NCI-H146 treated with DMSO at 0.1 percent for 48 hours (cell line): ENCODE measurements at regions not wholly inside any gene's neighbourhood (a gene's known extent, or its start where the extent isn't known, plus 50 kb on each side); places are given as distances from the start of the nearest gene placed in this dataset.
A peak's percentile ranks its signal among the peaks of the same experiment; 100 is the strongest.
"Not testable (repeated sequence)": the region's sequence is repeated elsewhere in the genome, so short reads cannot be mapped to it uniquely, and the experiment has no call there.

Experiments
- DNase-seq: peaks from one replicate; lab custom pipeline; 2025; ENCODE audit not compliant: unreplicated experiment; lab: John Stamatoyannopoulos, UW

DNA sequence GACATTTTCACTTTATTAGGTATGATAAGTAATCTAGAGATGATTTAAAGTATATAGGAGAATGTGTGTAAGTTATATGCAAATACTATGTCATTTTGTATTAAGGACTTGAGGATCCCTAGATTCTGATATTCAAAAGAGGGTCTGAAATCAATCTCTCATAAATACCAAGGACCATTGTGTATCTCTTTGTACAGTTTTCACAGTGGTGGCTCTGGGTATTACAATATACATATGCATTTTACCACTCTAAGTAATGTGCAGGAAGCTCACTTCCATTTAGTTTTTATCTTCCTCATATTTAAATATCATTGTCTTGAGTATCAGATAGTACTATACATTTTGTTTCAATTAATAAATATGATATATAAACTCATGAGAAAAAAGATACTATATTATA lies 862.6 kb upstream of the PCDH20 start:
- no peak for DNase-seq

DNA sequence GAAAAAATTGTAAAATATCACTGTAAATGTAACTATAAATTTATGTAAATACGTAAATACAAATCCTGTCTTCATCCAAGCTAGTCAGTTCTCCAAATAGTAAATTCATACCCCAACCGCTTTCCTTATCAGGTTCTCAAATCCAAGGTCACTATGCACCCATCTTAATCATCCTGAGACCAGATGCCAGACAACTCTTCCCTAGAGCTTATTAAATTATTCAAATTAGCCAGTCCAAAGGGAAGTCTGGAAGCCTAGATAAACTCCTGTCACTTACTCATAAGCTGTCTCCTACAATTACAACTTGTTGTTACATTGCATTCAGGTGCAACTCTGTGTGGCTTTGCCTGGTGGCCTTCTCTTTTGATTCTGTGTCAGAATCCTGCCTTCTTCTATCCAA lies 836.1 kb upstream of the PCDH20 start:
- no peak for DNase-seq

DNA sequence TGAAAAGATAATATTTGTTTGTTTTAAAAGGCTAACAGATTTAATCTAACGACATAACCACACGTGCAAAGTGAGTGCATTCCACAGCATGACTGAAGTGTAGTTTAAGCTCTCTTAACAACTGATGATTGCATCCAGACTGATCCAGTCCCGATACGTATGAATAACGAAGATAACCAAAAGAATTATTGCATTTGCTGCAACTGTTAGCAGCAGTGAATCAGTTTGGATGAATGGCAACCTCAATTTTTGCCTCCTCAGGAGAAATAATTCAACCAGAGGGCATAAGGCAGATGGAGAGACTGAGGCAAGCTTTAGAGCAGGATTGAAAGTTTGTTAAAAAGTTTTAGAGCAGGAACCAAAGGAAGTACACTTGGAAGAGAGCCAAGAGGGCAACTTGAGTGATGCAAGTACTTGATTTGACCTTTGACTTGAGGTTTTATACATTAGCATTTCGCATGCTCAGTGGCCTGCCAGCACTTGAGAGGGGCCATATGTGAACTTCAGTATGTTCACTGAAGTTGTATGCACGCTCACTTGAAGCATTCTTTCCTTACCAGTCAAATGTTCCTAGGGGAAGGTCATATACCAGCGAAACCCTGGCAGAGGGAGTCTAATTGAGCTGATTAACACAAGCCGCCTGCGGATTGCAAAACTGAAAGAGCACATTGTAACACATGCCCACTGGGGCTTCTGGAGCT lies 835.0 kb upstream of the PCDH20 start:
- DNase-seq, result no peak

DNA sequence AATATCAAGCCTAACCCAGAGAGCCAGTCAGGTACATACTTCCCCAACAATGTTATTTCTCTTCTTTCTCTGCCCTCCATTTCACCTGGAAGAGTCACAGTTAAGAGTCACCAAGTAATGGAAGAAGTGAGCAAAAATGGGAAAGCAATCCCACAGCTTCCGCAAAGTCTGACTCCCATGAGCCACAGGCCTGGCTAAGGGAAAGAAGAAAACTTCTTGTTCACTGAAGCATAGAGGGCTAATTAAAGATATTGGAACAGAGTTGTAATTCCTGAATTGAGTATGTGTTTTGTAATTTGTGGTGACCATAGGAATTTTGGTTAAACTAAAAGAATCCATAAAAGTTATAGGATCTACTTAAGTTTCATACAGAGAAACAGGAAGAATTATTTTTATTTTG lies 830.9 kb upstream of the PCDH20 start:
- no peak for DNase-seq

DNA sequence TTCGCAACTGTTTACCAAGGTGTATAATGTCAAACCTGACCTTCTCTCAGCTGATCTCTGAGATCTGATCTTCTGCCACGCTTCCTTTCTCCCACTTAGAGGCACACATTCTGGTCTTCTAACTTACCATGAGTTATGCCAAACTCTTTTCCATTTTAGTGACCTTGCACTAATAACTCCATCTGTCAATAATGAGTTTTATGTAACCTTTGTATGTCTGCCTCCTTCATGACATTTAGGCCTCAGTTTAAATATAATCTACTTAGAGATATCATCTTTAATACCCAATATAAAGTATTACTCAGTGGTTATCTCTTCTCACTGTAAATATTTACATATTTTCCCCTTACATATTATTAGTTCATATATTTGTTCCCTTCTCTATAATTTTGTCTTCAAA lies 827.5 kb upstream of the PCDH20 start:
- peak; percentile 44 for DNase-seq

DNA sequence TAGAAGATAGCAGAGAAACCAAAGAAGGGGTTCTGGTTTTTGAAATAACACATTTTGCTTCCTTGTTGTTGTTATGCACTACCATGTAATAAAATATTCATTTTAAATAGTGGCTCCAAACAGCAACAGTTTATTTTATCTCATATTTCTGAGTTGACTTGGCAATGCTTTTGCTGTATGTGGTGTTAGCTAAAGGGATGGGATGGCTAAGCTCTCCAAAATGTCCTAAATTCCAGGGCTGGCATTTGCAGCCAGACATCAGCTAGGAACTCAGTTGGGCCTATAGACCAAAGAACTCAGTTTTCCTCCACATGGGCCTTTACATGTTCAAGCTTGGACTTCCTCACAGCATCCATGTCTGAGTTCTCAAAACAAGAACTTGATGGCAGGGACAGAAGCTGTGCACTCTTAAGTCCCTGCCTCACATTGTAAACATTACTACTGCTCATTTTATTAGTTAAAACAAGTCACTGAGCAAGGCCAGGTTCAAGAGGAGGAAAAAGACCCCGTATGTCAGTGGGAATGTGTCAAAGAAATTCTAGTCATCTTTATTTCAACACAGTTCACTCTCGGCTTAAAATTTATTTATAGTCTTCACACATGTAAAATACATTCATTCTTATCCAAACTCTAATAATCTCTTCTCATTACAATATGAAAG lies 819.3 kb upstream of the PCDH20 start:
- no peak for DNase-seq

DNA sequence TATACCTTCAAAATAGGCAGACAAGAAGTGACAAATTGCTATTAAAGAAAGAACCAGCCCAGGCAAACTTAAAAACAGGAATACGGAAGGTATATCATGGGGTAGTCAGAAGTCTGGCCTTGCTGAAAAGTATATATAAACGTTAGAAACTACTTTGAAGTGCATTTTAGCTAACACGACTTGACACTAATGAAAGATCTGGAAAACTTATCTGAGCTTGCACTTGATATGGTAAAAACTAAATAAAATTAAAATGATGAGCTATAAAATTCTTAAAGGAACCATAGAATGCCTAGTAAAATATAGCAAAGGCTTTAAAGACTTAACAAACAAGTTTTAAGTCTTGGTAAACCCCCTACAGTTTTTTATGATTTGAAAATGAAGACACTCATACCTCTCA lies 795.3 kb upstream of the PCDH20 start:
- DNase-seq, result no peak

DNA sequence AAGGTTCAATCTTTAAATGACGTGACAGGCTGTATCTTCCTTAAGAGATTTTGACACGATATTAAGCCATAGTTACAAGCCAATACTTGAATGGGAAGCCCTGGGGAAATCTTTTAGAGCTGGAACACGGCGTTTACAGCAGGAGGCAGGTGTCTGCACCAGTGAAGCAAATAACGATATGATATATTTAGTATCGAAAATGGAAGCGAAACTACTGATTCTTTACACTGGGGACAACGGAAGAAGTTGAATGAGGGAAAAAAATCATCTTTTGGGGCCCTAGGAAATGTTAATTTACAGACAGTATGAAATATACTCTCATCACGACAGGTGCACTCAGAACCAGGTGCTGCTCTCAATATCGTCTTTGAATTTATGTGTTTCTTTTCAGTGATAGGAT lies 793.9 kb upstream of the PCDH20 start:
- DNase-seq, result peak; percentile 76

DNA sequence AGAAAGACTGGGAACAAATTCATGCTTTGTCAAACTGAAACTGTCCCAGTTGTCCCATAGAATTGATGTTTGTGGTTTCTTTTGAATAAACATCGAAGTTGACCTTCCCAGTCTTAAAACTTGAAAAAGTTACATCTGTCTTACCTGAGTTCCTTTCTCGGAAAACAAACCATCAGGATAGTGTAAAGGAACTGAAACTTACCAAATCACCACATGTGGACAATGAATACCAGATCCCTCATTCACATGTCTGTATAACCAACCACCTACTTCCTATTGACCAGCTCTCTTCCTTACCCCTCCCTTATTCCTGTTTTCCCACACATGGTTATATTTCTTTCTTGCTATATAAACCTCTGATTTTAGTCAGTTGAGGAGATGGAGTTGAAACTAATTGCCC lies 791.7 kb upstream of the PCDH20 start:
- DNase-seq, result no peak

DNA sequence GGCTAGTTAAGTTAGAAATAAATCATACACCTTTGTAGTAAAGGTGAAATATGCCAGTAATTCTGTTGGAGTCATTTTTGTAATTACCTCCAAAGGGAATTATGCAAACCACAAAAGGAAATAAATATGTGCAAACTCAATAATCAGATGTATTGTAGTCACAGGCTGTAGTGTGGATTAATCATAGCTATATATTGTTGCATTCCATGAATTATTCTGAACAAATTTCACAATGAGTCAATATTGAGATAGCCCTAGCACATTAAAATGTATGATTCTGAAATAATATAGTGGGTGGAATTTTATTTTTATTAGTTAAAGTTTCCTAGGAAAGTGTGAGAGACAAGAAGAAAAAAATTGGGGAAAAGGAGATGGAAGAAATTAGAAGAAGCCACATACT lies 790.5 kb upstream of the PCDH20 start:
- DNase-seq, result no peak

DNA sequence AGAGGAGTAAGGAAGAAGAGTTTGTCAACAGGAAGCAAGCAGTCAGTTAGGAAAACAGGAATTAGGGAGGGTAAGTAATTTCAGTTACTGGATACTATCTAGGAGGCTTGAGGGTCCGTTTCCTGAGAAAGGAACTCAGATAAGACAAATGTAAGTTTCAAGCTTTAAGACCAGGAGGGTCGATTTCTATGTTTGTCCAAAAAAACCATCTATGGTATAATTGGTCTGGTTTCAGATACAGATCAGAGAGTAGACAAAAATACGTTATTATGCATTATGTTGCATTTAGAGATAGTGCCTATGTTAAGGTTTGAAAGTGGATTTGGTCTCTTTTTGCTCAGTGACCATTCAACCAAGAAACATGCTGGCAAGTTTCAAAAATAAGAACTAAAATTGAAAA lies 789.6 kb upstream of the PCDH20 start:
- no peak for DNase-seq

DNA sequence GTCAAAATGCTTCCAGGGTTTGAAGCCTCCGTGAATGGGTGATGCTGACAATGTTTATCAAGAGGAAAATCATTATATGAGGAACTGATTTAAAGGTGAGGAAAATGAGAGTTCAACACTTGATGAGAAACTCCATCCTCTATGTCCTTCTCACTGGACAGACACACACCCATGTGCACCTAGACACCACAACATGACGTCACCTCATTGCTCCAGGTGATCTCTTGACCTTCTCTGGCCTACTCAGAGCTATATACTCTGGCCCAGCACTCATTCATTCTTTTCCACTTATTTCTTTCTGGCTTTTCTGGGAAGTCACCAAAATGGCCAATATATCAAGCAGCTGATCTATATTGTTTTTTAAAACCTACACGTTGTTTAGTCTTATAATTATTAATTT lies 778.7 kb upstream of the PCDH20 start:
- no peak for DNase-seq

DNA sequence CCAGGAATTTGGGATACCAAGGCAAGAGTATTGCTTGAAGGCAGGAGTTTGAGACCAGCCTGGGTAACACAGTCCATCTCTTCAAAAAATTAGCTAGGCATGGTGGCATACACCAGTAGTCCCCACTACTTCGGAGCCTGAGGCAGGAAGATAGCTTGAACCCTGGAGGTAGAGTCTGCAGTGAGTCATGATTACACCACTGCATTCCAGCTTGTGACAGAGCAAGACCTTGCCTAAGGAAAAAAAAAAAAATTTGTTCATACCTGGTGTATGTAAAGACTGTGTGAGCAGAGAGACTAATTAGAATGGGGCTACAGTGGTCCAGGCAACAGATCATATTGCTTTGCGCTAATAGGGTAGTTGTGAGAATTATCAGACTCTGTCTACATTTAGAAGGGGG lies 778.3 kb upstream of the PCDH20 start:
- DNase-seq, result no peak

DNA sequence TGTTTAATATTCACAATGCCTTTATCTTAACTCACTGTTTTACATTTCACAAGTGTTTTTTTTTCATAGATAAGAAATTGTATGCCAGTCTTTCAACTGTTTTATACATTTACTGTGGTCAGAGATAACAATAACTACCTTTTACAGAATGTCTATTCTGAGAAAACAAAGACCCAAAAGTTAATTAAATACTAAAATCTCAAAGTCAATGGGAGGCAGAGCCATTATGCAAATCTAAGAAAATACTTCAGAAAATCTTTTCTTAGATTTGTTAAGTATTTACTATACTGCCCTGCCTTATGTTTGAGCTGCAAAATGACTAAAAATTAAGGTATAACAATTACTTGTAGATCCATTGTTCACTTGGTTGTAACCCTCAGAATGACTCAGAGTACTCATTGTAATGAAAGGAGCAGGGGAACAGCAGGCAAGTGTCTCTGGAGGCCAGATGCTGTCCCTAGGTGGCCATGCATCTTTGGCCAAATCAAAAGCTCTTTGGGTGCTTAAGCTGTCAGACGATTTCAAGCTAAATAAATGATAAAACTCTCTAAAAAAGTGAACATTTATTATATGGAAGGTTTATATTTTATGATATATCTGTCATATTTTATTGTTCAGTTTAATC lies 770.1 kb upstream of the PCDH20 start:
- peak; percentile 5 for DNase-seq

DNA sequence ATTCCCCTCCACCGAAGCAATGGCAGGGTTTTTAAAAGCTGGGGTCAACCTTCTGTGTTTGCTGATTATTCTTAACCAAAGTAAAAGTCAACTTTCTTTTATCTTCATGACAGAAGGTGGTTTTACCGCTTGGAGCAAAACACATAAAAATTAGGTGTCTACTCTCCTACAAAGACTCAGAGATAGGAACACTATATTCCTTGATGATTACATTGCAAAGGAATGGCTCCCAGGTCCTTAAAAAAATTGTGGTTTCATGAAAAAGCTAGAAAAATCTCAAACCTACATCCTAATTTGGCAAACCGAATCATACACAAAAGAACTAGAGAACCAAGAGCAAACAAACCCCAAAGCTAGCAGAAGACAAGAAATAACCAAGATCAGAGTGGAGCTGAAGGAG lies 760.4 kb upstream of the PCDH20 start:
- no peak for DNase-seq

DNA sequence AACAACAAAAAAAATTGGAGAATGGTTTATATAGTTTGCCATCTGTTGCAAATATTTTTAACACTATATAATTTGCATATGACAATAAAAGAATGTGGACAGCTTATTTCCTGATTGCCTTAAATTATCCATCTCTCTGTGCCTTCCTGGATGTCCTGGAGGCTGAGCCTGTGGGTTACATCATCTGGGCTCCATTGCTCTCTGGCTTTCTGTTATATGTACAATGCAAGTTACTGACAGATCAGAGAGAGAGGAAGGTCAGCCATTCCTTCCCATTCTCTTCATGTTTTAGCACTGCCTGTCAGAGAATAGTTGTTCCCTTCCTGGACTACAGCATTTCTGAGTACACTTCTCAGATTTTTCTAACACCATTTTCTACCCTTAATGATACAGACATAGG lies 758.3 kb upstream of the PCDH20 start:
- no peak for DNase-seq

DNA sequence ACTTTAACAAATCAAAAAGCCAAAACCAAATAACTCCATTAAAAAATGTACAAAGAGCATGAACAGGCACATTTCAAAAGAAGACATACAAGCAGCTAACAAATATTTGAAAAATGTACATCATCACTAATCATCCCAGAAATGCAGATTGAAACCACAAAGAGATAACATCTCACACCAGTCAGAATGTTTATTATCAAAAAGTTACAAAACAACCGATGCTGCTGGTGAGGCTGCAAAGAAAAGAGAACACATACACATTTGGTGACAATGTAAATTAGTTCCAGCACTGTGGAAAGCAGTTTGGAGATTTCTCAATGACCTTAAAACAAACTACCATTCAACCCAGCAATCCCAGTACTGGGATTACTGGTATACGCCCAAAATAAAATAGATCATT lies 756.0 kb upstream of the PCDH20 start:
- DNase-seq, result no peak

DNA sequence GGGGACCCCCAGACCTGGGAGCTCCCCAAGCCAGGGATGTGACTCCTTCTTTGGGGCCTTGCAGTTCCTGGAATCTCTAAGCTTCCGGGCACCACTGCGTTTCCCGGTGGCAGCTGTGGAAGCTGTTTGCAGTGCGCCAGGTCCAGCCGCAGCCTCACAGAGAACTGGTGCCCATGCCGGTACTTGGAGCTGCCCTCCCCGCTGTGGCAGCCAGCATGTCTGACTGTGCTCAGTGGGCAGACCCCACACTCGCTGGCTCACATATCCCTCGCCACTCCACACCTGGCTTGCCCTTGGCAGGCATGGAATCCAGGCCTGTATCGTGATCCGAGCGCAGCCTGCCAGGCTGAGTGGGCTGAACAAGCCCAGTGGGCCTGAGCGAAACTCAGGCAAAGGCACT lies 753.2 kb upstream of the PCDH20 start:
- DNase-seq, result no peak

DNA sequence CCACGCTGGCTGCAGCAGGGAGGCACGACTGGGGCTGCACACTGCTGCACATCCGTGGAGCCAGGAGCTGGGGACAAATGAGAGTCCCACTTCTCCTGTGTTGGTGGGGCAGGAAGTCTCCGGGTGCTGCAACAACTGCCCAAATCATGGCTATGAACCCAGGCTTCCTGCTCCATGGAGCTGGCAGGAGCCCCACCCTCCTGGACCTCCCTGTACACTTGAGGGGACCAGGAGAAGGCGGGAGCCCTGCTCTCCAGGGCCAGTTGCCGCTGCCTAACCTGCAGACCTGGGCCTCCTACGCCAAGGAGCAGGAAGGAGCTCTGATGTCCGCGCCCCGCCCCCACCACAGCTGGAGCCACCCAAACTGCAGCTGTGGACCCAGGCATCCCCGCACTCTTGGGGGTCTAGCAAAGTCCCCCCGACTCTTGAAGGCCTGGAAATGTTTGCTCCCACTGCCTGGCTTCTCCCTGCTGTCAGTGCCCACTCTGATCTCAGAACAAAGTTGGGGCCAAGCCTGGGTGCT lies 752.1 kb upstream of the PCDH20 start:
- no peak for DNase-seq

DNA sequence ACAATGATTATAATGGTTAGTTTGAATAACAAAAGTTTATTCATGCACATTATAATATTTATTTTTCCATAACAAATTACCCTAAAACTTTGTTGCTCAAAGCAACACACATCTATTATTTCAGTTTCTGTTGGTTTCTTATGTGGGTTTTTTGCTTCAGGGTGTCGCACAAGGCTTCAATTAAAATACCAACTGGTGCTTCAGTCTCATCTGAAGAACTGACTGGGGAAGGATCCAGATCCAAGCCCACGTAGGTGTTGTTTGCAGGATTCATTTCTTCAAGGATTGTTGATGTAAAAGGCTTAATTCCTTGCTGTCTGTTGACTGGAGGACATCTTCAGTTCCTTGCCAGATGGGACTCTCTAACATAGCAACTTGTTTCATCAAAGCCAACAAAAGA lies 747.2 kb upstream of the PCDH20 start:
- DNase-seq, result no peak

DNA sequence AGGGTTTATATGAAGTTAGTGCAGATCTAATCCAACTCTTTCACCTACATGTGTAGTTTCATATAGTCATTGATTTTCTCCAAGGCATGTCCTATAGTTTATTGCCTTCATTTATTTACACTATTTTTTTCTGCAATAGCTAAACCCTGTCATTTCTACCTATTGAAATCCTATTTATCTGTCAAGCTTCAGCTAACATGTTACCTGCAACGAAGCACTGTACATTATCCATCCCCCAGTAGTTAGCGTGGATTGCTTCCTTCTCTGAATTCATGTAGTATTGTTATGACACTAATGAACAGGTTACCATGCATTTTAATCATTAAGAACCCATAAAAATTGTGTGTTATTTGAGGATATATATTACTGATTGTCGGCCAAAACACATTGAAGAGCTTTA lies 742.9 kb upstream of the PCDH20 start:
- no peak for DNase-seq

DNA sequence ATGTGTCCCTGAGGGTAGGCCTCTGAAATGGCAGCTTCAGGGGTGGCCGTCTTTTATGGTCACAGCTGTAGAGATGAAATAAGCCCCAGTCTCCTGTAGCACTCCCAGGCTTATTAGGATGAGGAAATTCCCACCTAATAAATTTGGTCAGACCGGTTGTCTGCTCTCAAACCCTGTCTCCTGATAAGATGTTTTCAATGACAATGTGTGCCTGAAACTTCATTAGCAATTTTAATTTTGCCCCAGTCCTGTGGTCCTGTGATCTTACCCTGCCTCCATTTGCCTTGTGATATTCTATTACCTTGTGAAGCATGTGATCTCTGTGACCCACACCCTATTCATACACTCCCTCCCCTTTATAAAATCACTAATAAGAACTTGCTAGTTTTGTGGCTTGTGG lies 736.1 kb upstream of the PCDH20 start:
- not testable (repeated sequence) for DNase-seq
